Activated CD4-positive, alpha-beta memory T cell treated with anti-CD3 and anti-CD28 coated beads for 36 hours (primary cell): ENCODE measurements at regions not wholly inside any gene's neighbourhood (a gene's known extent, or its start where the extent isn't known, plus 50 kb on each side); places are given as distances from the start of the nearest gene placed in this dataset.
"Not testable (repeated sequence)": the region's sequence is repeated elsewhere in the genome, so short reads cannot be mapped to it uniquely, and the experiment has no call there.

Experiments used
- CTCF ChIA-PET: fragments of 350-600 bp; sonication (Branson Sonifier 250); formaldehyde crosslinking; loops from one replicate; lab custom pipeline; 2021; ENCODE audit warnings: antibody characterized with exemption, inconsistent platforms; lab: Charles Lee
- POLR2A ChIA-PET: fragments of 350-600 bp; sonication (Branson Sonifier 250); formaldehyde crosslinking; loops from one replicate; lab custom pipeline; 2021; ENCODE audit warnings: antibody characterized with exemption; lab: Charles Lee
- DNase-seq: peaks from one replicate; pipeline ENCODE4 v3.0.0-alpha.2; 2020
- H3K27ac Mint-ChIP-seq: one replicate; pipeline ENCODE4 v1.8.0; 2021; ENCODE audit warnings: mixed read lengths
- H3K27me3 Mint-ChIP-seq: one replicate; pipeline ENCODE4 v1.8.0; 2021; ENCODE audit warnings: mixed read lengths
- H3K36me3 Mint-ChIP-seq: one replicate; pipeline ENCODE4 v1.8.0; 2021; ENCODE audit warnings: mixed read lengths
- H3K4me1 Mint-ChIP-seq: one replicate; pipeline ENCODE4 v1.8.0; 2021; ENCODE audit warnings: low read depth, mixed read lengths
- H3K4me3 Mint-ChIP-seq: one replicate; pipeline ENCODE4 v1.8.0; 2021; ENCODE audit warnings: mild to moderate bottlenecking, mixed read lengths
- H3K9me3 Mint-ChIP-seq: one replicate; pipeline ENCODE4 v1.8.0; 2021; ENCODE audit warnings: mixed read lengths
- intact Hi-C: fragments of 100-400 bp; cut with micrococcal nuclease; formaldehyde crosslinking; loops from one replicate; pipeline ENCODE4 v1.15.1; 2023

- CTCF ChIA-PET = no interaction called here
- Mint-ChIP-seq H3K27ac (no peak overlapping the region), H3K36me3 (no peaks in the 10 kb centered on the region), H3K27me3 (no peaks in the 10 kb centered on the region), H3K4me3 (no peak overlapping the region), H3K9me3 (peaks cover 12% of the 10 kb centered on the region), H3K4me1 (no peaks in the 10 kb centered on the region)
- intact Hi-C loops = no loop called here
- POLR2A ChIA-PET = no interaction called here
- DNase-seq = no peak
Measured at GRCh38 chr1:190679983-190680382, 202.3 kb upstream of the BRINP3 start.

DNA sequence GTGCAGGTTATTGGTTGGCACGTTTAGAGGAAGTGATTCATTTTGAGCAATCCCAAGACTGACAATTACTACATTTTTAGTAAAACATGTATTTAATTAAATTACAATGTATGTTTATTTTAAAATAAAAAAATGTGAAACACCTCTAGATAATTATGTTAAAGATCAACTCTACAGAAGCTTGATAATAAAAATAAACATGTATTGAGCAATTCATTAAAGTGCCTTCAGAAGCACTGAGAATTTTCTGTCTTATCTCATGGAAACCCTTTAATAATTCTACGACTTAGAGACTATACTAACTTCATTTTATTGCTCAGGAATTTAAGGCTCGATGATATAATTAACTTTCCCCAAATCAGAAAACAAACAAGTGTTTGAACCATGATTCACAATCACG lies 208.0 kb upstream of the BRINP3 start:
- Mint-ChIP-seq H3K4me3 (no peak overlapping the region), H3K9me3 (peaks cover 12% of the 10 kb centered on the region), H3K36me3 (no peaks in the 10 kb centered on the region), H3K27ac (no peak overlapping the region), H3K27me3 (no peaks in the 10 kb centered on the region), H3K4me1 (no peaks in the 10 kb centered on the region)
- intact Hi-C loops = no loop called here
- CTCF ChIA-PET = no interaction called here
- DNase-seq = no peak
- POLR2A ChIA-PET = no interaction called here

- H3K9me3 Mint-ChIP-seq = peaks cover 11% of the 10 kb centered on the region
- CTCF ChIA-PET = no interaction called here
- H3K27me3 Mint-ChIP-seq = no peaks in the 10 kb centered on the region
- H3K36me3 Mint-ChIP-seq = no peaks in the 10 kb centered on the region
- POLR2A ChIA-PET = no interaction called here
- DNase-seq = no peak
- intact Hi-C loops = no loop called here
- H3K27ac Mint-ChIP-seq = no peak overlapping the region
- no peaks in the 10 kb centered on the region for H3K4me1 Mint-ChIP-seq
- H3K4me3 Mint-ChIP-seq = no peak overlapping the region
Measured at GRCh38 chr1:190688096-190688495, 210.4 kb upstream of the BRINP3 start.

- H3K4me1 Mint-ChIP-seq, CTCF ChIA-PET, H3K4me3 Mint-ChIP-seq, H3K27ac Mint-ChIP-seq, intact Hi-C loops, H3K27me3 Mint-ChIP-seq, POLR2A ChIA-PET, DNase-seq, H3K9me3 Mint-ChIP-seq, H3K36me3 Mint-ChIP-seq: not testable (repeated sequence)
Measured at GRCh38 chr1:190698488-190698887, 220.8 kb upstream of the BRINP3 start.

- DNase-seq = no peak
- CTCF ChIA-PET = no interaction called here
- Mint-ChIP-seq H3K4me3 (no peak overlapping the region), H3K27me3 (no peaks in the 10 kb centered on the region), H3K36me3 (no peaks in the 10 kb centered on the region), H3K4me1 (no peaks in the 10 kb centered on the region), H3K27ac (no peak overlapping the region), H3K9me3 (peaks cover 9% of the 10 kb centered on the region)
- intact Hi-C loops = no loop called here
- POLR2A ChIA-PET = no interaction called here
Measured at GRCh38 chr1:190699165-190699564, 221.5 kb upstream of the BRINP3 start.

- DNase-seq = no peak
- no peak overlapping the region for H3K27ac Mint-ChIP-seq
- no peak overlapping the region for H3K4me3 Mint-ChIP-seq
- CTCF ChIA-PET = no interaction called here
- H3K4me1 Mint-ChIP-seq = no peaks in the 10 kb centered on the region
- no peaks in the 10 kb centered on the region for H3K36me3 Mint-ChIP-seq
- H3K9me3 Mint-ChIP-seq = peaks cover 10% of the 10 kb centered on the region
- POLR2A ChIA-PET = no interaction called here
- intact Hi-C loops = no loop called here
- H3K27me3 Mint-ChIP-seq = no peaks in the 10 kb centered on the region
Measured at GRCh38 chr1:190708418-190709057, 230.9 kb upstream of the BRINP3 start.

DNA sequence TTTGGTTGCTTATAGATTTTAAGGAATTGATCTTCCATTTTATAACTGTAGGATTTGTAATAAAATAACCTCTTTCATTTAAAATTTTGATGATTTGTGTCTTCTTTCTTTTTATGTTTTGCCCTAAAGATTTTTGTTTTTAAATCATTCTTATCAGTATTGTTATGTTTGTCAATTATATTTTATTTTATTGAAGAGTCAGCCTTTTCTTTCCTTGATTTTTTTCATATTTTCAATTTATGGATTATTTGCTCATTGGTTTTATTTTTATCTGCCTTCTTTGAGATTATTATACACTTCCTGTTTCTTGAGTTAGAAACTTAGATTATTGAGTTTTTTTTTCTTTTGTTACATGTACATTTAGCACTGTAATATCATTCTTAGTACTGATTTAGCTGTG lies 233.4 kb upstream of the BRINP3 start:
- intact Hi-C loops = no loop called here
- H3K9me3 Mint-ChIP-seq = peaks cover 13% of the 10 kb centered on the region

GRCh38 chr1:190717055-190717454 lies 239.4 kb upstream of the BRINP3 start:
- no peak for DNase-seq
- no peaks in the 10 kb centered on the region for H3K27me3 Mint-ChIP-seq
- H3K36me3 Mint-ChIP-seq = no peaks in the 10 kb centered on the region
- ChIA-PET POLR2A (no interaction called here), CTCF (no interaction called here)
- H3K4me3 Mint-ChIP-seq = no peak overlapping the region
- intact Hi-C loops = no loop called here
- H3K4me1 Mint-ChIP-seq = no peaks in the 10 kb centered on the region
- no peak overlapping the region for H3K27ac Mint-ChIP-seq
- peaks cover 16% of the 10 kb centered on the region for H3K9me3 Mint-ChIP-seq

More for the DNA sequence above, 233.4 kb upstream of the BRINP3 start:
- ChIA-PET CTCF (no interaction called here), POLR2A (no interaction called here)
- H3K27ac Mint-ChIP-seq = no peak overlapping the region
- H3K4me3 Mint-ChIP-seq = no peak overlapping the region
- H3K4me1 Mint-ChIP-seq = no peaks in the 10 kb centered on the region
- DNase-seq = no peak
- no peaks in the 10 kb centered on the region for H3K27me3 Mint-ChIP-seq
- no peaks in the 10 kb centered on the region for H3K36me3 Mint-ChIP-seq

- intact Hi-C loops = no loop called here
- ChIA-PET CTCF (interaction anchor here (0.7 kb wide), 1 partner anchor 174 kb away, joined by 3 read pairs; no protein-coding TSS in a partner anchor), POLR2A (no interaction called here)
- Mint-ChIP-seq H3K27ac (no peak overlapping the region), H3K36me3 (no peaks in the 10 kb centered on the region), H3K27me3 (no peaks in the 10 kb centered on the region), H3K9me3 (no peaks in the 10 kb centered on the region), H3K4me1 (no peaks in the 10 kb centered on the region), H3K4me3 (no peak overlapping the region)
- no peak for DNase-seq
Measured at GRCh38 chr1:190736971-190737590, 259.4 kb upstream of the BRINP3 start.

- Mint-ChIP-seq H3K27me3 (no peaks in the 10 kb centered on the region), H3K36me3 (no peaks in the 10 kb centered on the region), H3K9me3 (no peaks in the 10 kb centered on the region), H3K27ac (no peak overlapping the region), H3K4me1 (no peaks in the 10 kb centered on the region), H3K4me3 (no peak overlapping the region)
- POLR2A ChIA-PET = no interaction called here
- intact Hi-C loops = no loop called here
- CTCF ChIA-PET = no interaction called here
- DNase-seq = no peak
Measured at GRCh38 chr1:190738317-190738716, 260.7 kb upstream of the BRINP3 start.

- ChIA-PET CTCF (no interaction called here), POLR2A (no interaction called here)
- Mint-ChIP-seq H3K36me3 (no peaks in the 10 kb centered on the region), H3K27me3 (no peaks in the 10 kb centered on the region), H3K27ac (no peak overlapping the region), H3K4me1 (no peaks in the 10 kb centered on the region), H3K4me3 (no peak overlapping the region), H3K9me3 (peaks cover 3% of the 10 kb centered on the region)
- intact Hi-C loops = no loop called here
- DNase-seq = no peak
Measured at GRCh38 chr1:190739926-190740325, 262.3 kb upstream of the BRINP3 start.

DNA sequence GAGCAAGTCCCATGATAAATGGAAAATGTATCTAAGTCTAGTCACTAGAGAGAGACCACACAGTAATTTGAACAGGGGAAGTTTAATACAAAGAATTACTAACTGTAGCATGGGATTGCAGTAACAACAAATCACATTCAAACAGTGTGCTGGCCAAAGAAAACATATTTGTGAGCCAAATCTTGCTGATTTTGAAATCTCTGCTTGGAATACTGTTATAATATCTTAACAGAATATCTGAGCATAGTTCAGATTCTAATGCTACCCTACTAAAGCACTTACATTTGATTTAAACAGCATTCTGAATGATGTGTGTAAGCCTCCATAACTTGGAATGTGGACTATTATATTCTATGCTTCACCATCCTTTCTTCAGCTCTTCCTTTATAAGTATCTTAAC lies 270.0 kb upstream of the BRINP3 start:
- H3K9me3 Mint-ChIP-seq = peaks cover 5% of the 10 kb centered on the region
- POLR2A ChIA-PET = no interaction called here

GRCh38 chr1:190752131-190752530 lies 274.5 kb upstream of the BRINP3 start:
- no peaks in the 10 kb centered on the region for H3K27me3 Mint-ChIP-seq
- H3K27ac Mint-ChIP-seq = no peak overlapping the region
- DNase-seq = no peak
- H3K4me3 Mint-ChIP-seq = no peak overlapping the region
- H3K9me3 Mint-ChIP-seq = peaks cover 4% of the 10 kb centered on the region
- intact Hi-C loops = no loop called here
- POLR2A ChIA-PET = no interaction called here
- CTCF ChIA-PET = no interaction called here
- H3K4me1 Mint-ChIP-seq = no peaks in the 10 kb centered on the region
- H3K36me3 Mint-ChIP-seq = no peaks in the 10 kb centered on the region

More for the DNA sequence above, 270.0 kb upstream of the BRINP3 start:
- DNase-seq = no peak
- no peaks in the 10 kb centered on the region for H3K36me3 Mint-ChIP-seq
- no peaks in the 10 kb centered on the region for H3K4me1 Mint-ChIP-seq
- H3K27me3 Mint-ChIP-seq = no peaks in the 10 kb centered on the region
- no peak overlapping the region for H3K4me3 Mint-ChIP-seq
- H3K27ac Mint-ChIP-seq = no peak overlapping the region
- intact Hi-C loops = no loop called here
- CTCF ChIA-PET = no interaction called here
